OCI-LY3 (cell line): ENCODE measurements at regions not wholly inside any gene's neighbourhood (a gene's known extent, or its start where the extent isn't known, plus 50 kb on each side); places are given as distances from the start of the nearest gene placed in this dataset.

Experiments used
- CTCF ChIP-seq: fragments of 200-600, 300-600 bp; sonication (generic); IDR thresholded peaks from 2 replicates; pipeline ENCODE4 v1.5.1; 2014; ENCODE audit warnings: antibody characterized with exemption, low read length, low read depth
- EZH2phosphoT487 ChIP-seq: fragments of 200-600 bp; shearing (Covaris generic); IDR thresholded peaks from 2 replicates; pipeline ENCODE4 v1.6.1; 2018; ENCODE audit warnings: antibody characterized with exemption, mixed run types, low read depth

DNA sequence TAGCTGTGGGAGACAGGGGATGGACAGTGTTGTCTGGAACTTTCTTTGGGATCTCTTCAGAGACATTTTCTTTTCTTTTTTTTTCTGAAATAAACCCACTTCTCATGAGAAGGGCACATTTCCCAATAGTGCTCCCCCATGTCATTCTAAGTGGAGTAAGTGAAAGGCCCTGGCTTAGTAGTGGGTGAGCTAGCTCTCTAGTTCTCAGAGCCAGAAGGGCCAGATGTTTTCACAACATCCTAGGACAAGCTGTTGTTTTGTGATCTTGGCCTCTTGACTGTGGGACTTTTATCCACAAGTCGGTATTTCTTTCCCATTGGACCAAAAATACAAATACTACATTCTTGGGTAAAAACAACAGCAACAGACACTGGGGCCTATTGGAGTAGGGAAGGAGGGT is 607.7 kb upstream of the TENM4 start:
- TF ChIP-seq CTCF = no peak
- no peak for TF ChIP-seq EZH2phosphoT487
